Heart right ventricle (tissue), 16 donors: ENCODE measurements at regions not wholly inside any gene's neighbourhood (a gene's known extent, or its start where the extent isn't known, plus 50 kb on each side); places are given as distances from the start of the nearest gene placed in this dataset.
A peak's percentile ranks its signal among the peaks of the same experiment; 100 is the strongest.

Experiments used
- ATAC-seq, 8 donors: fragments of 200-7000 bp; cut with Tn5 transposase; one replicate each; pipeline ENCODE4 v1.9.1; 2020; ENCODE audit warnings: mild to moderate bottlenecking in 8 of 8, moderate library complexity in 8 of 8, moderate number of reproducible peaks in 1 of 8
- DNase-seq, 2 donors: peaks; one replicate each; pipeline ENCODE4 v3.0.0-alpha.2; 2020
- H3K27ac ChIP-seq, 10 donors: fragments of 200-600 bp; sonication (generic) in 2 of 10; one replicate each; pipeline versions ENCODE4 v1.5.0 to v1.8.0; 2020 to 2022; ENCODE audit warnings: mild to moderate bottlenecking in 3 of 10
- H3K27me3 ChIP-seq, 7 donors: fragments of 200-600 bp; one replicate each; pipeline ENCODE4 v1.8.0; 2021 to 2022; ENCODE audit warnings: mild to moderate bottlenecking in 2 of 7
- H3K36me3 ChIP-seq, 9 donors: fragments of 200-600 bp; sonication (generic) in 1 of 9; one replicate each; pipeline versions ENCODE4 v1.5.0 to v1.8.0; 2020 to 2022; ENCODE audit warnings: mild to moderate bottlenecking in 2 of 9
- H3K4me1 ChIP-seq, 9 donors: fragments of 200-600 bp; sonication (generic) in 1 of 9; one replicate each; pipeline versions ENCODE4 v1.5.0 to v1.8.0; 2020 to 2022; ENCODE audit warnings: mild to moderate bottlenecking in 4 of 9
- H3K4me3 ChIP-seq, 10 donors: fragments of 200-600 bp; sonication (generic) in 2 of 10; one replicate each; pipeline versions ENCODE4 v1.5.0 to v1.8.0; 2020 to 2022; ENCODE audit warnings: mild to moderate bottlenecking in 7 of 10, moderate library complexity in 2 of 10
- H3K9me3 ChIP-seq, 11 donors: fragments of 200-600 bp in 10 of 11; sonication (generic) in 2 of 11; one replicate each; pipeline versions ENCODE4 v1.5.0 to v1.8.0; 2013 to 2022; ENCODE audit warnings: mild to moderate bottlenecking in 2 of 11, control low read depth in 1 of 11, moderate library complexity in 1 of 11
- WGBS, 2 donors: extraction: QIAGEN DNeasy Blood & Tissue Kit; methylation state at CpG; one replicate each; pipeline ENCODE4 v1.1.7; 2013; ENCODE audit warnings: inconsistent platforms in 1 of 2; 5-methylcytosine and 5-hydroxymethylcytosine counted together
- intact Hi-C, 10 donors: fragments of 100-400 bp; cut with DNase I; formaldehyde crosslinking; loops; one replicate each; pipeline versions ENCODE4 v1.11.1 to v1.14.2; 2022
- TF ChIP-seq, protein P1 (sequence below), 9 donors: fragments of 200-600 bp; sonication (generic) in 2 of 9; IDR thresholded peaks; one replicate each; pipeline versions ENCODE4 v1.5.0 to v1.8.0; 2021 to 2022; ENCODE audit warnings: antibody characterized with exemption in 9 of 9, mild to moderate bottlenecking in 5 of 9, moderate library complexity in 1 of 9
- donor health status: Arrhythmogenic right ventricular cardiomyopathy.
- donor health status: ischemic (EF 13 %, LVEDD 7.1; RV severe dilation, severe dysfunction).
- donor health status: healthy with polysubstance abuse.
- donor health status: DM: no; HTN: yes; CAD: no.
- donor health status: DM: no; HTN: no; CAD: no.
- donor health status: ischemic (EF 25% LVEDD 6.9; RV normal size, moderate dysfunction).
- donor health status: ischemic (EF 25% LVEDD 5.7; RV mildly dilated, moderate dysfunction).
- donor health status: healthy.
- donor health status: DM: yes; HTN: yes; CAD: no.
- donor health status: Ischemic cardiomyopathy.
- donor health status: ischemic (EF 35%, LVEDD 5.7; RV mildly dilated, moderate dysfunction).
- donor health status: nonischemic (EF 11% LVEDD 7.7; RV severe dilation, severe dysfunction).
- donor health status: DM: yes; HTN: yes; CAD: no.
- donor health status: PGD.
- donor health status: ischemic (EF 29% LVEDD 5.4; RV normal size, mild dysfunction).
- donor health status: nonischemic (EF 23%, LVEDD 6.1; RV moderate dilation, normal function).

DNA sequence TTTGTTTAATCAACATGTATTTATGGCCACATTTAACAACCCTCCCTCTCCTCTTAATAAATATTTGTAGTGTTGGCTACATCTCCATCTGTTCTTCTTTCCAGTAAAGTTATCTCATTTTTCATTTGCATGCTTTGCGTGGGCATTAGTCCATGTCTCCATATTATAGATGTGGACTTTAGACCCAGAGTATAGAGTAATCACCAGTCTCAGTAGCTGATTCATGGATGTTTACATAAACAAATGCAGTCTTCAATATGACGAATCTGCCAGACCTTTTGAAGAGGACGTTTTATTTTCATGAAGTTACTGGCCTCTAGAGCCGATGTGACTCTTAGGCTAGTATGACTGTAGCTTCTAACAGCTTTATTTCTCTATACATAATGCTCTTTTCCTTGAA is 1546.2 kb downstream of the OLFM4 start:
- TF ChIP-seq, protein P1, sequence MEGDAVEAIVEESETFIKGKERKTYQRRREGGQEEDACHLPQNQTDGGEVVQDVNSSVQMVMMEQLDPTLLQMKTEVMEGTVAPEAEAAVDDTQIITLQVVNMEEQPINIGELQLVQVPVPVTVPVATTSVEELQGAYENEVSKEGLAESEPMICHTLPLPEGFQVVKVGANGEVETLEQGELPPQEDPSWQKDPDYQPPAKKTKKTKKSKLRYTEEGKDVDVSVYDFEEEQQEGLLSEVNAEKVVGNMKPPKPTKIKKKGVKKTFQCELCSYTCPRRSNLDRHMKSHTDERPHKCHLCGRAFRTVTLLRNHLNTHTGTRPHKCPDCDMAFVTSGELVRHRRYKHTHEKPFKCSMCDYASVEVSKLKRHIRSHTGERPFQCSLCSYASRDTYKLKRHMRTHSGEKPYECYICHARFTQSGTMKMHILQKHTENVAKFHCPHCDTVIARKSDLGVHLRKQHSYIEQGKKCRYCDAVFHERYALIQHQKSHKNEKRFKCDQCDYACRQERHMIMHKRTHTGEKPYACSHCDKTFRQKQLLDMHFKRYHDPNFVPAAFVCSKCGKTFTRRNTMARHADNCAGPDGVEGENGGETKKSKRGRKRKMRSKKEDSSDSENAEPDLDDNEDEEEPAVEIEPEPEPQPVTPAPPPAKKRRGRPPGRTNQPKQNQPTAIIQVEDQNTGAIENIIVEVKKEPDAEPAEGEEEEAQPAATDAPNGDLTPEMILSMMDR (IDR thresholded peaks at IDR 0.05) = no peak
- intact Hi-C loops = no loop called here
- WGBS, 2 donors = 83 to 84% methylated on average over 4 of the region's 4 CpGs

DNA sequence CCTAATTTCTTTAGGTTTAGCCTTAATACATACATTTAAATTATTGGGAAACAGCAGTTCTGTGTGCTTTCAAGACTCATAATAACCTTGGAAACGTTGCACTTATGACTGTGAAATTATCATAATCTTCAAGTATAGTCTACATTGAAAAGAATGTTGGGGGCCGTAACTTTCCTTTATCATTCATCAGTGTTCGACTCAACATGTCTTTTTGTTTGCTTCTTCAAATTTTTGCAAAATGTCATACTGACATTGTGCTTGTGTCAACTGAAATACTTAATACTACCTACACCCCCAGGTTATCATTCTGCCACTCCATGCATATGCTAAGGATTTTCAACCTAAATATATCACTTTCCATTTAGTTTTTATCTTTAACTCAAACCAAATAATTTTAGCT is 1562.9 kb downstream of the OLFM4 start:
- Histone ChIP-seq H3K9me3 (peaks cover 0 to 12% (median 0%) of the 10 kb centered on the region in 11 donors), H3K4me3 (no peak overlapping the region), H3K4me1 (no peaks in the 10 kb centered on the region), H3K36me3 (no peaks in the 10 kb centered on the region), H3K27me3 (no peaks in the 10 kb centered on the region), H3K27ac (no peak overlapping the region)
- 60 to 65% methylated on average over 3 of the region's 3 CpGs for WGBS, 2 donors
- no peak for ATAC-seq
- intact Hi-C loops = loop anchor here in 1 of 10 donors (5.0 kb wide), 1 partner anchor 301 kb away; no protein-coding TSS in a partner anchor
- TF ChIP-seq, protein P1 (IDR thresholded peaks at IDR 0.05) = no peak
- no peak for DNase-seq

More for the DNA sequence above, 1546.2 kb downstream of the OLFM4 start:
- H3K27ac ChIP-seq = no peak overlapping the region
- no peak for ATAC-seq
- H3K4me1 ChIP-seq = no peaks in the 10 kb centered on the region
- DNase-seq = no peak
- no peak overlapping the region for H3K4me3 ChIP-seq
- H3K9me3 ChIP-seq = no peaks in the 10 kb centered on the region
- no peaks in the 10 kb centered on the region for H3K36me3 ChIP-seq
- H3K27me3 ChIP-seq = no peaks in the 10 kb centered on the region

DNA sequence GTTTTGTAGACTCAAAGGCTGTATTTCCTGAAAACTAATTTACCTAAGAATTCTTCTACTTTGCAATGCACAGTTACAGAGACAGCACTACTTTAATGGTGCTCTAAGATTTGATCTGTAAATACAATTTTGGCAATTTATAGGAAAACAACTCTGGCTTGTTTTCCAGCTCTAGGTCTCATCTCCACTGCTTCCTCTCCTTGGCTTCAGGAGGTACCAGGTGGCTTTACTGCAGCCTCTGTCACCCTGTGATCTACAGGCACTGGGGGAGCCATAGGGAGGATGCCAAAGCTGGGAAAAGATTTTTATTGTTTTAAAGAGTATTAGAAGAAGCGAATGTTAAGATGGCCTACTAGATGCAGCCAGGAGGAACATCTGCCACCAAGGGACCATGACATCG is 1563.6 kb downstream of the OLFM4 start:
- no peaks in the 10 kb centered on the region for H3K4me1 ChIP-seq
- H3K4me3 ChIP-seq = no peak overlapping the region
- peaks cover 0 to 12% (median 0%) of the 10 kb centered on the region in 11 donors for H3K9me3 ChIP-seq
- intact Hi-C loops = loop anchor here in 1 of 10 donors (5.0 kb wide), 1 partner anchor 300 kb away; no protein-coding TSS in a partner anchor
- ATAC-seq (no peak), DNase-seq (no peak)
- H3K36me3 ChIP-seq = no peaks in the 10 kb centered on the region
- TF ChIP-seq, protein P1 (IDR thresholded peaks at IDR 0.05) = no peak
- WGBS, 2 donors = 87 to 89% methylated on average over 2 of the region's 2 CpGs
- no peaks in the 10 kb centered on the region for H3K27me3 ChIP-seq
- H3K27ac ChIP-seq = no peak overlapping the region

DNA sequence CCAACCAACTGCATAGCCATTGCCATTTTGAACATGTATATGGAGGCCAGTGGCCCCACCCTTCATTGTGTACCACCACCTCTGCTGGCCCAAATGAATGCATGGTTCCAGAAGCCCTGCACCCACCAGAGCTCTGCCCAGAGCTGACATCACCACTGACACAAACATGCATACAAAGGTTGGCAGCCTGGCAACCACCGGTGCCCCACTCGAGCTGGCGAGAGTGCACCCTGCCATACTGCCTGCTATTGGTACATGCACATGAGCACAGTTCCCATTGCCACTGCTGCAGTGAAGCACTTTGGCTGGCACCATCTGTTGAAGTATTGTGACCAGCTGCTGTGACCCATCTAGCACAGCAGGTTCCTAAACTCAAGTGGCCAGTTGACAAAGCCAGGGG is 1564.9 kb downstream of the OLFM4 start:
- H3K36me3 ChIP-seq = no peaks in the 10 kb centered on the region
- H3K9me3 ChIP-seq = peaks cover 0 to 12% (median 0%) of the 10 kb centered on the region in 11 donors
- intact Hi-C loops = loop anchor here in 1 of 10 donors (5.0 kb wide), 1 partner anchor 299 kb away; no protein-coding TSS in a partner anchor
- H3K27ac ChIP-seq = no peak overlapping the region
- peak in 1 of 8 donors; percentile 20 for ATAC-seq
- TF ChIP-seq, protein P1 (IDR thresholded peaks at IDR 0.05) = no peak
- no peak overlapping the region for H3K4me3 ChIP-seq
- 85 to 91% methylated on average over 3 of the region's 3 CpGs for WGBS, 2 donors
- H3K27me3 ChIP-seq = no peaks in the 10 kb centered on the region
- no peaks in the 10 kb centered on the region for H3K4me1 ChIP-seq
- DNase-seq = no peak
